ENCODE measurements at regions not wholly inside any gene's neighbourhood (a gene's known extent, or its start where the extent isn't known, plus 50 kb on each side); places are given as distances from the start of the nearest gene placed in this dataset.

- DNase-seq (ENCODE audit: low spot score): no peak
- Histone ChIP-seq H3K4me2 (ENCODE audit: low read depth, low read length) (no peak overlapping the region), H3K4me3 (replicated peaks in 1 of 3; ENCODE audit: insufficient read depth in 1 of 3, low read depth in 2 of 3, low read length in 3 of 3) (no peak overlapping the region), H3K4me1 (ENCODE audit: insufficient read depth, low read length) (no peaks in the 10 kb centered on the region), H2AFZ (ENCODE audit: low read length) (no peak overlapping the region), H4K20me1 (ENCODE audit: insufficient read depth, low read length) (no peaks in the 10 kb centered on the region), H3K9me3 (ENCODE audit: low read length) (no peaks in the 10 kb centered on the region), H3K9ac (ENCODE audit: insufficient read depth, low read depth, low read length) (no peak overlapping the region), H3K27ac (ENCODE audit: extremely low read length, insufficient read depth, low read length) (no peak overlapping the region), H3K79me2 (ENCODE audit: insufficient read depth, low read length) (no peaks in the 10 kb centered on the region), H3K36me3 (replicated peaks in 1 of 2; ENCODE audit: control insufficient read depth in 1 of 2, insufficient read depth in 2 of 2, low read length in 2 of 2) (no peaks in the 10 kb centered on the region), H3K27me3 (ENCODE audit: control insufficient read depth in 1 of 2, insufficient read depth in 2 of 2, low read length in 2 of 2) (peaks cover 0 to 6% of the 10 kb centered on the region in 2 experiments; a peak in 2 of 5 replicates)
- no peak for ATAC-seq
- intact Hi-C loops (cut with micrococcal nuclease; ENCODE audit: unreplicated experiment): no loop called here
- 0% methylated on average over 1 of the region's 1 CpG for WGBS (ENCODE audit: low lambda C conversion rate)
- TF ChIP-seq PAWR (CRISPR knock-in tag; IDR thresholded peaks at IDR 0.05; ENCODE audit: borderline replicate concordance): no peak
- no peak for TF ChIP-seq ZNF780A (CRISPR knock-in tag; IDR thresholded peaks at IDR 0.05)
- TF ChIP-seq MLLT10 (CRISPR knock-in tag; IDR thresholded peaks at IDR 0.05): no peak
- TF ChIP-seq KDM5B (CRISPR knock-in tag; IDR thresholded peaks at IDR 0.05; ENCODE audit: borderline replicate concordance): no peak
- no peak for TF ChIP-seq GTF2F1 (IDR thresholded peaks at IDR 0.05; ENCODE audit: low read length)
- TF ChIP-seq ZNF772 (CRISPR knock-in tag; IDR thresholded peaks at IDR 0.05): no peak
- no peak for TF ChIP-seq ZNF513 (CRISPR knock-in tag; conservative IDR thresholded peaks at IDR 0.05)
- TF ChIP-seq ZBTB8A (CRISPR knock-in tag; IDR thresholded peaks at IDR 0.05; ENCODE audit: borderline replicate concordance, low read depth): no peak
- TF ChIP-seq GFI1 (CRISPR knock-in tag; IDR thresholded peaks at IDR 0.05; ENCODE audit: borderline replicate concordance): no peak
- no peak for TF ChIP-seq THRA (CRISPR knock-in tag; IDR thresholded peaks at IDR 0.05; ENCODE audit: borderline replicate concordance)
- TF ChIP-seq MAZ (IDR thresholded peaks at IDR 0.05; ENCODE audit: borderline replicate concordance, low read depth, low read length): no peak
- no peak for TF ChIP-seq MAZ (CRISPR knock-in tag; IDR thresholded peaks at IDR 0.05; ENCODE audit: low read depth)
- no peak for TF ChIP-seq ZHX2 (IDR thresholded peaks at IDR 0.05; ENCODE audit: low read depth)
- no peak for TF ChIP-seq ZHX2 (CRISPR knock-in tag; IDR thresholded peaks at IDR 0.05; ENCODE audit: borderline replicate concordance)
- TF ChIP-seq NAIF1 (CRISPR knock-in tag; IDR thresholded peaks at IDR 0.05; ENCODE audit: borderline replicate concordance): no peak
- CTCF ChIA-PET (ENCODE audit: low intra/inter-chr PET ratio, low total read pairs): no interaction called here
- no TSS peak for BruUV-seq (replicated peaks)
- FAIRE-seq: no peak
- POLR2A ChIA-PET: no interaction called here
- in situ Hi-C loops (cut with HindIII; ENCODE audit: extremely low pct_ligation_motif_present, low pct_unique_long_range_greater_than_20kb): no loop called here
These were observed 58.3 kb downstream of the GJD2 start for GRCh38 chr15:34696506-34696905.
